ENCODE measurements at regions not wholly inside any gene's neighbourhood (a gene's known extent, or its start where the extent isn't known, plus 50 kb on each side); places are given as distances from the start of the nearest gene placed in this dataset.

- TF ChIP-seq ETS1 (IDR thresholded peaks at IDR 0.05): no peak
- TF ChIP-seq CREB1 (CRISPR knock-in tag; IDR thresholded peaks at IDR 0.05; ENCODE audit: low read depth): no peak
- no peak for TF ChIP-seq REST (IDR thresholded peaks at IDR 0.05; ENCODE audit: unreplicated experiment)
- no peak for TF ChIP-seq ZNF114 (CRISPR knock-in tag; IDR thresholded peaks at IDR 0.05)
- TF ChIP-seq NANOG (IDR thresholded peaks at IDR 0.05; ENCODE audit: borderline replicate concordance): no peak
Measured at GRCh38 chr21:16134134-16134533, 404.4 kb downstream of the USP25 start (continued).

- H3K9me2 ChIP-seq (ENCODE audit: insufficient read depth): no peaks in the 10 kb centered on the region; the same call in 1 of the 2 replicates
- H4K20me1 ChIP-seq (replicated peaks; ENCODE audit: insufficient read depth): no peaks in the 10 kb centered on the region
- Mint-ChIP-seq H3K27me3 (ENCODE audit: insufficient read depth, low read depth, poor library complexity) (no peaks in the 10 kb centered on the region), H3K9me3 (no peaks in the 10 kb centered on the region), H3K36me3 (ENCODE audit: low read depth) (no peaks in the 10 kb centered on the region), H3K4me3 (no peak overlapping the region), H3K4me1 (no peaks in the 10 kb centered on the region), H3K27ac (no peak overlapping the region)
- no peaks in the 10 kb centered on the region for H3K27me3 ChIP-seq (ENCODE audit: insufficient read depth)
- H3K36me3 ChIP-seq (ENCODE audit: insufficient read depth): no peaks in the 10 kb centered on the region
- no peak overlapping the region for H3K4me3 ChIP-seq
- DNase-seq (ENCODE audit: low spot score) (no peak), ATAC-seq (no peak)
- H3K27ac ChIP-seq (ENCODE audit: low read depth): no peak overlapping the region
- no peak overlapping the region for H2AFZ ChIP-seq
- H3K79me2 ChIP-seq (replicated peaks; ENCODE audit: insufficient read depth): no peaks in the 10 kb centered on the region
- no peaks in the 10 kb centered on the region for H3K4me1 ChIP-seq (ENCODE audit: insufficient read depth)
- H3F3A ChIP-seq (replicated peaks; ENCODE audit: low read depth): no peaks in the 10 kb centered on the region
- H3K4me2 ChIP-seq: no peak overlapping the region
- TF ChIP-seq JUNB (IDR thresholded peaks at IDR 0.05; ENCODE audit: unreplicated experiment) (no peak), STAT1 (IDR thresholded peaks at IDR 0.05; ENCODE audit: unreplicated experiment) (no peak), POLR2AphosphoS5 (IDR thresholded peaks at IDR 0.05; ENCODE audit: low read depth) (no peak), EZH2 (IDR thresholded peaks at IDR 0.05; ENCODE audit: low read depth, unreplicated experiment) (no peak), ZNF462 (CRISPR knock-in tag; IDR thresholded peaks at IDR 0.05) (no peak), REST (IDR thresholded peaks at IDR 0.05; ENCODE audit: unreplicated experiment) (no peak), ETS1 (IDR thresholded peaks at IDR 0.05) (no peak)
Measured at GRCh38 chr21:16137106-16137505, 407.3 kb downstream of the USP25 start.

All from GM23338 (cell line).